ENCODE measurements at regions not wholly inside any gene's neighbourhood (a gene's known extent, or its start where the extent isn't known, plus 50 kb on each side); places are given as distances from the start of the nearest gene placed in this dataset.

DNA sequence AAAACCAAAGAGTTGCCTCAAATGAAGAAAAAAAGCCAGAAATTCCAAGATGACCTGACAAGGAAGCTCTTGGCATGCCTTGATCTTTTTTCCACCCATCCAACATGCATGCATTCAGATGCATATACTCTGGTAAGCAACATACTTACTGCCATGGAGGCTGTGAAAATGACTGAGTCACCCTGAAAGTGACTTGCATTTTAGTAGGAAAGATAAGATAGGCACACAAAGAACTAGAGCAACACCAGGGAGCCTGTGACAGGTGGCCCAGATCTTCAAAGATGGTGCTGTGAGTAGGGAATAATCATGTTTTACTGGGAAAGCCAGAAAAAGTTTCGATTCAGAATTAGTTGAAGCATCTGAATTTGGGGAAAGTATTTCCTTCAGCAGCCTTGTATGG, 185.1 kb upstream of the SLCO3A1 start:
- no peak for DNase-seq (ENCODE audit: low read depth)
- TF ChIP-seq, protein P1, sequence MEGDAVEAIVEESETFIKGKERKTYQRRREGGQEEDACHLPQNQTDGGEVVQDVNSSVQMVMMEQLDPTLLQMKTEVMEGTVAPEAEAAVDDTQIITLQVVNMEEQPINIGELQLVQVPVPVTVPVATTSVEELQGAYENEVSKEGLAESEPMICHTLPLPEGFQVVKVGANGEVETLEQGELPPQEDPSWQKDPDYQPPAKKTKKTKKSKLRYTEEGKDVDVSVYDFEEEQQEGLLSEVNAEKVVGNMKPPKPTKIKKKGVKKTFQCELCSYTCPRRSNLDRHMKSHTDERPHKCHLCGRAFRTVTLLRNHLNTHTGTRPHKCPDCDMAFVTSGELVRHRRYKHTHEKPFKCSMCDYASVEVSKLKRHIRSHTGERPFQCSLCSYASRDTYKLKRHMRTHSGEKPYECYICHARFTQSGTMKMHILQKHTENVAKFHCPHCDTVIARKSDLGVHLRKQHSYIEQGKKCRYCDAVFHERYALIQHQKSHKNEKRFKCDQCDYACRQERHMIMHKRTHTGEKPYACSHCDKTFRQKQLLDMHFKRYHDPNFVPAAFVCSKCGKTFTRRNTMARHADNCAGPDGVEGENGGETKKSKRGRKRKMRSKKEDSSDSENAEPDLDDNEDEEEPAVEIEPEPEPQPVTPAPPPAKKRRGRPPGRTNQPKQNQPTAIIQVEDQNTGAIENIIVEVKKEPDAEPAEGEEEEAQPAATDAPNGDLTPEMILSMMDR (IDR thresholded peaks at IDR 0.05; ENCODE audit: insufficient read depth, low read depth, low read length) = no peak
- no peak overlapping the region for H3K4me3 ChIP-seq (ENCODE audit: low read depth, low read length)

DNA sequence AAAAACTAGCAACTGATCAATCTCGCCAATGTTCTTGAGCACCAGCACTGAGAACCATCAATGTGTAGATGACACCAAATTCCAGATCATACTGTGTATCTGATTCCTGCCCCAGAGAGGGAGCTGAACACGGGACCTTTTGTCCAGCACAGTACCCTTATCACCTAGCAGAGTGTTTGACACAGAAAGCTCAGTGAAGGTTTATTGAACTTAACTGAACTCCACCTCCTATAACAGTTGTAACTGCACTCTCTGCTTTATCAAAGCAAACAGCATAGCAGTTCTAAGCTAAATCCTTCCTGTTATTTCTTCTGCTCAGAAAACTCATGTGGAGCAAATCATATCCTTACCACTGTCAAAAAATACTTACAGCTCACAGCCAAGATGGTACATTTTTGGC, 183.4 kb upstream of the SLCO3A1 start:
- no peak overlapping the region for H3K4me3 ChIP-seq (ENCODE audit: low read depth, low read length)
- DNase-seq (ENCODE audit: low read depth) = no peak
- TF ChIP-seq, protein P1 (IDR thresholded peaks at IDR 0.05; ENCODE audit: insufficient read depth, low read depth, low read length) = no peak

DNA sequence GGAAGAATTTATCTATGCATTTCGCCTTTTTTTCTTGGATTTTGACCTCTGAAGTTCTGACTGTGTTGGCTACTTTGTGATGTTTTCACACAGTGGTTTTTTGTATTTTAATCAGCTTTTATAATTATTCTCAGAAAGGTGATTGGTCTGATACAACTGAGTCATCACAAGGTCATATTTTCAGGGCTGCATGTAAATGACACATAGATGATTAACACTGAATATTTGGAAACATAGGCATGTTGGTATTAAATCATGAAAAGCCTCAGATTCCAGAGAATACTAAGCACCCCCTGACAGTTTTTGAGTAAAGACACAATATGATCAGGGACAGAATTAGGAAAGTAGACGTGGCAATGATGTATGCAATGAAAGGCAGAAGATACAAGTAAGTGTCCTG, 175.5 kb upstream of the SLCO3A1 start:
- no peak overlapping the region for H3K4me3 ChIP-seq (ENCODE audit: low read depth, low read length)
- TF ChIP-seq, protein P1 (IDR thresholded peaks at IDR 0.05; ENCODE audit: insufficient read depth, low read depth, low read length) = no peak
- no peak for DNase-seq (ENCODE audit: low read depth)

DNA sequence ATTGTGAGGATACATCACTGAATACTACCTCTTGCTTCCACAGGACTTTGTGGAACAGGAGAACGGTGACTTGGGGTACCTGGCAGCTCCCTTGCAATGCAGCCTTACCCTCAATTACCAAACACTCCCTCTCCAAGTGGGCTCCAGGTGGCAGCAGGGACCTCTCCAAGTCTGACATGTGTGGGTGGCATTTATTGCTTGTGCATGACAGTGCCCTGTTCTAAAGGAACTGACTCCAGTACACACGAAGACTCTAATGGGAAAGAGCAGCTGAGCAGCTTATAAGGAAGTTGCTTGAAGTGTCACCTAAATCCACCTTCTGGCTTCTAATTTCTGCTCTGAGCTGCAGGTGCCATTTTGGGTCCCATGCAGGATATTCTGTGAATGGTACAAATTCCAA, 174.1 kb upstream of the SLCO3A1 start:
- TF ChIP-seq, protein P1 (IDR thresholded peaks at IDR 0.05; ENCODE audit: insufficient read depth, low read depth, low read length) = no peak
- DNase-seq (ENCODE audit: low read depth) = no peak
- H3K4me3 ChIP-seq (ENCODE audit: low read depth, low read length) = no peak overlapping the region

DNA sequence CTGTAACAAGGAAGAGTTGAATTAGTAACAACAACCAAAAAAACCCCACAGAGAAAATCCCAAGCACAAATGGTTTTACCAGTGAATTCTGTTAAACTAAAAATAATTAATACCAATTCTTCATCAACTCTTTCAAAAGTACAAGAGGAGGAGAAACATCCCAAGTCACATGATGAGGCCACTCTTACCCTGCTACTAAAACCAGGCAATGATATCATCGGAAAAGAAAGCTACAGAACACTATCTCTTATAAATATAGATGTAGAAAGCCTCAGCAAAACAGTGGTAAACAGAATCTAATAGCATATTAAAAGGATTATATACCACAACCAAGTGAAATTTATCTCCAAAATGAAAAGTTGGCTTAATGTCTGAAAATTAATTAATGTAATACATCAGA, 168.1 kb upstream of the SLCO3A1 start:
- TF ChIP-seq, protein P1 (IDR thresholded peaks at IDR 0.05; ENCODE audit: insufficient read depth, low read depth, low read length) = no peak
- DNase-seq (ENCODE audit: low read depth) = no peak
- no peak overlapping the region for H3K4me3 ChIP-seq (ENCODE audit: low read depth, low read length)

DNA sequence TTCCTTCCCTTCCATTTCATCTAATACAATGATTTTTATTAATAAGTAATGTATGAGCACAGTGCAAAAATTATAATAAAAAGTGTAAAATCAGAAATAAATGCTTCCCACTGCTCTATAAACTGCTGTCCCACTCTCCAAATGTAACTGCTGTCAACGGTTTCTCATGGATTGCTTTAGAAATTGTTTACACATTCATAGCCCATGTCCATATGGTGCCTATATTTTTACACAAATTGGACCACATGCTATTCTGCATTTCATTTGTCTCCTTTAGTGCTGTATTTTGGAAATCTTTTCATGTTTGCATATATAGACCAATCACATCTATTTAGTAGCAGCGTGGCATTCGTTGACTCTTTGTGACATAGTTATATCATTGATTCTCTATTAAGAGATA, 164.7 kb upstream of the SLCO3A1 start:
- TF ChIP-seq, protein P1 (IDR thresholded peaks at IDR 0.05; ENCODE audit: insufficient read depth, low read depth, low read length) = no peak
- no peak for DNase-seq (ENCODE audit: low read depth)
- no peak overlapping the region for H3K4me3 ChIP-seq (ENCODE audit: low read depth, low read length)

DNA sequence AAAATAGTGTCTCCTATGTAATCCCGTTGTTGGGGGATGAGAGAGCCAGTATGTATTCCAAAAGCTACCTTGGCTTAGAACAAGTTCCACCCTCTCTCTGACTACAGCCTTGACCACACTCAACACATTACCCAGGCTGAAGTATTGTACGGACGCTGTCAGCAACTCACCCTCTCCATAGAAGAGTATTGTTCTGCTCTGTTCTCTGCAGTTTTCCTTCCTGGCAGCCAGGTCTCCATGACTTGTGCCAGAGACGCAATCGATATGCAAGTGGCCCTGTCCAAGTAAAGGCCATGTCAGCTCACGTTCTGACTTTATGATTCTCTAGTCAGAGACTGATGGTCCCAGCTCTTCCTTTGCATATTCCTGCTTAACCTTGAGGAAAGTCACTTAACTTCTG, 164.1 kb upstream of the SLCO3A1 start:
- no peak for DNase-seq (ENCODE audit: low read depth)
- TF ChIP-seq, protein P1 (IDR thresholded peaks at IDR 0.05; ENCODE audit: insufficient read depth, low read depth, low read length) = no peak

More for the DNA sequence above, 164.1 kb upstream of the SLCO3A1 start:
- no peak overlapping the region for H3K4me3 ChIP-seq (ENCODE audit: low read depth, low read length)

Measured in fibroblast of villous mesenchyme (primary cell).